ENCODE measurements at regions not wholly inside any gene's neighbourhood (a gene's known extent, or its start where the extent isn't known, plus 50 kb on each side); places are given as distances from the start of the nearest gene placed in this dataset.
"Not testable (repeated sequence)": the region's sequence is repeated elsewhere in the genome, so short reads cannot be mapped to it uniquely, and the experiment has no call there.

- peak; percentile 30 to 61 (median 34) for DNase-seq
- intact Hi-C loops (cut with DNase I) = no loop called here
- WGBS, 2 donors = 78 to 85% methylated on average over 3 of the region's 3 CpGs
Observed at GRCh38 chr1:58949551-58950220, 165.8 kb upstream of the JUN start.

DNA sequence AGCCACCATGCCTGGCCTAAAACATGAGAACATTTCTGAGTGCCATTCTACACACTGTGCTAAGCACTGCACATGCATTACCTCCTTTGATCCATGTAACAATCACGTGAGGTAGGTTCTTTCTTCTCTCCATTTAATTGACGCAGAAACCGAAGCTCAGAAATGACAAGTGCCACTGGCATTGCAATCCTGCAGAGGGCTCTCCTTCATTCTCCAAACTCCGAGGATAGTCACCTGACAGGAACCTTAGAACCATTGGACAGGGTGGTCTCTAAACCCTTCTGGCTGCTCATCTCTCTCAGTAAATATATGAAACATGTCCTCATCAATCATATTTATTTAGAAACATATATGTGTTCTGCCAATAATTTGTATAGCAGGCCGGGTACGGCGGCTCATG is 167.1 kb upstream of the JUN start:
- Histone ChIP-seq H3K27me3 (no peaks in the 10 kb centered on the region), H3K9me3 (no peaks in the 10 kb centered on the region), H3K4me3 (no peak overlapping the region), H3K4me1 (peaks cover 12% of the 10 kb centered on the region), H3K36me3 (replicated peaks in 1 of 2; ENCODE audit: insufficient read depth in 1 of 2, low read depth in 2 of 2) (no peaks in the 10 kb centered on the region), H3K27ac (no peak overlapping the region)
- no peak for TF ChIP-seq CTCF (IDR thresholded peaks at IDR 0.05)
- no peak for TF ChIP-seq POLR2A (IDR thresholded peaks at IDR 0.05)
- WGBS, 2 donors = 93 to 95% methylated on average over 7 of the region's 7 CpGs
- no peak for ATAC-seq
- intact Hi-C loops (cut with DNase I) = no loop called here
- DNase-seq = no peak

More at GRCh38 chr1:58949551-58950220, 165.8 kb upstream of the JUN start:
- H3K27ac ChIP-seq = peak overlapping the region in 1 of 4 donors; percentile 20
- H3K4me3 ChIP-seq = no peak overlapping the region
- peak; percentile 96 for ATAC-seq
- H3K9me3 ChIP-seq = no peaks in the 10 kb centered on the region
- no peaks in the 10 kb centered on the region for H3K27me3 ChIP-seq
- no peaks in the 10 kb centered on the region for H3K36me3 ChIP-seq (replicated peaks in 1 of 2; ENCODE audit: insufficient read depth in 1 of 2, low read depth in 2 of 2)
- H3K4me1 ChIP-seq = peaks cover 12% of the 10 kb centered on the region
- TF ChIP-seq CTCF (IDR thresholded peaks at IDR 0.05) (no peak), POLR2A (IDR thresholded peaks at IDR 0.05) (no peak)

DNA sequence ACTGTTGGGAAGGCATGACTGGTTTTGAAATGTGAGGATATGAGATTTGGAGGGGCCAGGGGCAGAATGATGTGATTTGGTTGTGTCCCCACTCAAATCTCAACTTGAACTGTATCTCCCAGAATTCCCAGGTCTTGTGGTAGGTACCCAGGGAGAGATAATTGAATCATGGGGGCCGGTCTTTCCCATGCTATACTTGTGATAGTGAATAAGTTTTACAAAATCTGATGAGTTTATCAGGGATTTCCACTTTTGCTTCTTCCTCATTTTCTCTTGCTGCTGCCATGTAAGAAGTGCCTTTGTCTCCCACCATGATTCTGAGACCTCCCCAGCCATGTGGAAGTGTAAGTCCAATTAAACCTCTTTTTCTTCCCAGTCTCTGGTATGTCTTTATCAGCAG is 170.1 kb upstream of the JUN start:
- H3K36me3 ChIP-seq (replicated peaks in 1 of 2; ENCODE audit: insufficient read depth in 1 of 2, low read depth in 2 of 2); H3K4me3 ChIP-seq; H3K27me3 ChIP-seq; H3K27ac ChIP-seq; H3K9me3 ChIP-seq; DNase-seq; intact Hi-C loops (cut with DNase I); ATAC-seq: not testable (repeated sequence)
- WGBS, 2 donors = 94 to 95% methylated on average over 1 of the region's 1 CpG
- H3K4me1 ChIP-seq = peaks cover 12% of the 10 kb centered on the region

- H3K4me1 ChIP-seq = peaks cover 47% of the 10 kb centered on the region
- ATAC-seq; H3K27me3 ChIP-seq; H3K4me3 ChIP-seq; H3K9me3 ChIP-seq; intact Hi-C loops (cut with DNase I); H3K36me3 ChIP-seq (replicated peaks in 1 of 2; ENCODE audit: insufficient read depth in 1 of 2, low read depth in 2 of 2); H3K27ac ChIP-seq; DNase-seq: not testable (repeated sequence)
- WGBS, 2 donors = 89 to 93% methylated on average over 2 of the region's 2 CpGs
Observed at GRCh38 chr1:58963287-58963686, 179.4 kb upstream of the JUN start.

GRCh38 chr1:58964428-58964827 is 180.6 kb upstream of the JUN start:
- Histone ChIP-seq H3K27ac (peak overlapping the region in 3 of 4 donors; percentile 64 to 78 (median 71)), H3K9me3 (no peaks in the 10 kb centered on the region), H3K27me3 (no peaks in the 10 kb centered on the region), H3K4me3 (no peak overlapping the region), H3K4me1 (peaks cover 58% of the 10 kb centered on the region), H3K36me3 (replicated peaks in 1 of 2; ENCODE audit: insufficient read depth in 1 of 2, low read depth in 2 of 2) (no peaks in the 10 kb centered on the region)
- ATAC-seq (peak; percentile 96), DNase-seq (peak; percentile 92 to 97 (median 96))
- 21 to 28% methylated on average over 2 of the region's 2 CpGs for WGBS, 2 donors
- TF ChIP-seq CTCF (IDR thresholded peaks at IDR 0.05) (peak in 2 of 7 experiments; percentile 2 to 10), POLR2A (IDR thresholded peaks at IDR 0.05) (no peak)
- intact Hi-C loops (cut with DNase I) = no loop called here

DNA sequence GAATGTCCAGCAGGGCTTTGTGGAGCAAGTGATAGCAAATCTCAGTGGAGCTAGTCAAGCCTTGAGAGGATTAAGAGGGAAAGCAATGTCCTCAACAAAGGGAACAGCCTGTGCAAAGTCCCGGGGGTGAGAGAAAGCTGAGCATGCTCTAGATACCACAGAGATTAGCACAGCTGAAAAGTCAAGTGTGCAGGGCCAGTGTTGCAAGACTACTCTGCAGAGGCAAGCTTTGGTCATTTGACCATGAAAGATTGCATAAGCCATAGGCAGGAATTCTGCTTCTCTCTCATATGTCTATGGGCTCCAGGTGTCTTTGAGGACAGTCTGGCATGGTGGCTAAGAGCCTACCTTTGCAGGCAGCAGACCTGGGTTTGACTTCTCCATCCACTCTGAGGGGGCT is 181.0 kb upstream of the JUN start:
- 5 to 19% methylated on average over 1 of the region's 1 CpG for WGBS, 2 donors
- Histone ChIP-seq H3K36me3 (replicated peaks in 1 of 2; ENCODE audit: insufficient read depth in 1 of 2, low read depth in 2 of 2) (no peaks in the 10 kb centered on the region), H3K9me3 (no peaks in the 10 kb centered on the region), H3K4me3 (no peak overlapping the region), H3K27me3 (no peaks in the 10 kb centered on the region), H3K27ac (peak overlapping the region; percentile 4 to 78 (median 68)), H3K4me1 (peaks cover 60% of the 10 kb centered on the region)
- peak; percentile 68 to 81 (median 74) for DNase-seq
- intact Hi-C loops (cut with DNase I) = no loop called here
- TF ChIP-seq CTCF (IDR thresholded peaks at IDR 0.05) (no peak), POLR2A (IDR thresholded peaks at IDR 0.05) (no peak)
- ATAC-seq = peak; percentile 70
